HFF-Myc (cell line): ENCODE measurements at regions not wholly inside any gene's neighbourhood (a gene's known extent, or its start where the extent isn't known, plus 50 kb on each side); places are given as distances from the start of the nearest gene placed in this dataset.

Experiments
- DNase-seq: peaks from one replicate; pipeline ENCODE4 v3.0.0-alpha.2; 2011; ENCODE audit warnings: low read depth; ENCODE audit errors: extremely low read depth
- H3K4me3 ChIP-seq: replicated peaks from 2 replicates; pipeline ENCODE4 v1.5.1; 2011; ENCODE audit warnings: low read depth, mild to moderate bottlenecking, control low read depth, low read length
- TF ChIP-seq, protein P1 (sequence below): IDR thresholded peaks from 2 replicates; pipeline ENCODE4 v1.5.1; 2012; ENCODE audit warnings: mild to moderate bottlenecking, low read depth, low read length, control low read depth; ENCODE audit errors: missing control alignments

DNA sequence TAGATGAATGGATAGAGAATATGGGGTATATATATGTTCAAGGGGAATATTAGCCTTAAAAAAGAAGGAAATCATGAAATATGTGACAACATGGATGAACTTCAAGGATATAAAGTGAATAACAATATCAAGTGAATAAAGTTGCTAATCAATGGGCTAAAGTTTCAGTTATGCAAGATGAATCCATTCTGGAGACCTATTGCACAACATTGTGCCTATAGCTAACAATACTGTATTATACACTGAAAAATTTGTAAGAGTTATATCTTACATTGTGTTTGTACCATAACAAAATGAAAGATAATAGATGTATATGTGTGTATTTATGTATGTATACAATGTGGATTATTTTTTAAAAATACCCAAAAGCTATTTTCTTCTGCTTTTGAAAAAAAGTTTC is 96.3 kb upstream of the DPYD start:
- TF ChIP-seq, protein P1, sequence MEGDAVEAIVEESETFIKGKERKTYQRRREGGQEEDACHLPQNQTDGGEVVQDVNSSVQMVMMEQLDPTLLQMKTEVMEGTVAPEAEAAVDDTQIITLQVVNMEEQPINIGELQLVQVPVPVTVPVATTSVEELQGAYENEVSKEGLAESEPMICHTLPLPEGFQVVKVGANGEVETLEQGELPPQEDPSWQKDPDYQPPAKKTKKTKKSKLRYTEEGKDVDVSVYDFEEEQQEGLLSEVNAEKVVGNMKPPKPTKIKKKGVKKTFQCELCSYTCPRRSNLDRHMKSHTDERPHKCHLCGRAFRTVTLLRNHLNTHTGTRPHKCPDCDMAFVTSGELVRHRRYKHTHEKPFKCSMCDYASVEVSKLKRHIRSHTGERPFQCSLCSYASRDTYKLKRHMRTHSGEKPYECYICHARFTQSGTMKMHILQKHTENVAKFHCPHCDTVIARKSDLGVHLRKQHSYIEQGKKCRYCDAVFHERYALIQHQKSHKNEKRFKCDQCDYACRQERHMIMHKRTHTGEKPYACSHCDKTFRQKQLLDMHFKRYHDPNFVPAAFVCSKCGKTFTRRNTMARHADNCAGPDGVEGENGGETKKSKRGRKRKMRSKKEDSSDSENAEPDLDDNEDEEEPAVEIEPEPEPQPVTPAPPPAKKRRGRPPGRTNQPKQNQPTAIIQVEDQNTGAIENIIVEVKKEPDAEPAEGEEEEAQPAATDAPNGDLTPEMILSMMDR = no peak
- H3K4me3 ChIP-seq = no peak overlapping the region
- DNase-seq = no peak

DNA sequence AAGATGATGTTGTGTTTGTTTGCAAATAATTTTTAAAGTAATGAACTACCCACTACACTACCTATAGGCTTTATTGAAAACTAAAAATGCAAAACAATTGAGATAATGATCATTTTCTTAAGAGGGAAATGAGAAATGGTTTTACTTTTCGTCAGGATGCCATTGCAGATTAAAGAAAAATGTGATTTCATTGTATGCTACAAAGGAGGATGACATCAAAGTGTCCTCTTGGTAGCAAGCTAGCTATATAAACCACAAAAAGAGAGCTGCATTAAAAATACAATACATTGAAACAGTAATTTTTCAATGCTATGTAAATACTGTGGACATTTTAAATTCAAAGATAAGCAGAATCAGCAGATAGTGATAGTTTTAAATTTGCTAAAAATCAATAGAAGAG is 87.5 kb upstream of the DPYD start:
- H3K4me3 ChIP-seq = no peak overlapping the region
- TF ChIP-seq, protein P1 = no peak
- DNase-seq = no peak

DNA sequence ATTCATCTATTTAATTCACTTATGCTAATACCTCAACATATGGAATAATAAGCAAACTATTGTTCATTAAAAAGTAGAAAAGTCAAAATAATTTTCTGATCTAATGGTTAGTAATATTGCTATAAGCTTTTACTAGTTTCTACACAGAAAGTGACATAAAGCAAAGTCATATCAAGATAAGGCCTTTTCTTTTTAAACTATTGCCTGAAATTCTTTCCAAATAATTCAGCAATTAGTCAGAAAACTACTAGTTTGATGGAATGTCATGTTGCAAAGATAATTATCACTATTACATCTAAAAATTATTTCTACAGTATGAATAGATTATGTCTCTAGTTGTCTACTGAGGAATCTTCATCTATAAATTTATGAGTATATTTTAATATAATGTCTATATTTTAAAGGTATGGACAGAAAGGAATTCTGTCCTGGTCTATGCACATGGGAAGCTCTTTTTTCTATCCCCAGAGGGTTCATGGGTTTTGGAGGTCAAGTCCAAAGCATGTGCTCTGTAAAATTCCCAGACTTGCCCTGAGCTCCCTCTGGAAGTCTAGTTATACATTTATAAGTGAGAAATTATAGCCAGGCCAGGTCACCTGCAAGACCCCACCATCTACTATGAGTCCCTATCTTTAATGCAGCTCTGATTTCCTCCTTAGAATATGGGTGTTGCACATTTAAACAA is 84.6 kb upstream of the DPYD start:
- no peak overlapping the region for H3K4me3 ChIP-seq
- TF ChIP-seq, protein P1 = no peak
- DNase-seq = no peak

DNA sequence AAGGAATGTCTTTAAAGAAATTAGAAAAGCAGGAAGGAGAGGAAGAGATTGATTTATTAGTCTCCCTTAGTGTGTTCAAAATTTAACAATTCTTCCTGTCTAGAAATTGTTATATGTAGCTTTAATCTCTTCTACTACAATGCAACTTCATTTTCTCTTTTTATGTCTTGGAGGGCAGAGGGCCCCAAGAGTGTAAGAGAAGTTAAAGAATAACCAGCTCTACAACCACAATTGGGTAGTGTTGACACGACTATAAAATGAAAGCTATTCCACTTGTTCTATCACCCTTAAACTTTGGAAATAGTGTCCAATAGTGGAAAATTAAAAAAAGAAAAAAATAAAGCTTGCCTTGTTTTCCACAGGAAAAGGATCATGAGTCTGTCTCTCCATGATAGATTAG is 82.6 kb upstream of the DPYD start:
- DNase-seq = no peak
- TF ChIP-seq, protein P1 = no peak
- no peak overlapping the region for H3K4me3 ChIP-seq

DNA sequence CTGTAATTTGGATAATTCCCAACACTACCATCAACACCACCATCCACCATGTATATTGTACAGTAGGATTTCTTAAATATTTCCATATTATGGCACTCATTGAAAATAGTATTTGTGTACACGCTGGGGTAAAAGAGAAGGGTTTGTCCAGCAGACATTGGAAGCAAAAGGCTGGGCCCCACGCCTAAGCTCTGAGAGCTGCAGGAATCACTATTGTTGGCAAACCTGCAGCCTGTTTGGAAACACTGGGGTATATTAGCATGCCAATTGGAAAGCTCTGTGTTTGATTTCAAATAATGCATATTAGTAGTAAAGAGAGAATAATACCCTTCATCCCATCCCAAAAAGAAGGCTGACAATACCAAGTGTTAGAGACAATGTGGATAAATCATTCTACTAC is 81.5 kb upstream of the DPYD start:
- TF ChIP-seq, protein P1 = no peak
- H3K4me3 ChIP-seq = no peak overlapping the region
- no peak for DNase-seq

DNA sequence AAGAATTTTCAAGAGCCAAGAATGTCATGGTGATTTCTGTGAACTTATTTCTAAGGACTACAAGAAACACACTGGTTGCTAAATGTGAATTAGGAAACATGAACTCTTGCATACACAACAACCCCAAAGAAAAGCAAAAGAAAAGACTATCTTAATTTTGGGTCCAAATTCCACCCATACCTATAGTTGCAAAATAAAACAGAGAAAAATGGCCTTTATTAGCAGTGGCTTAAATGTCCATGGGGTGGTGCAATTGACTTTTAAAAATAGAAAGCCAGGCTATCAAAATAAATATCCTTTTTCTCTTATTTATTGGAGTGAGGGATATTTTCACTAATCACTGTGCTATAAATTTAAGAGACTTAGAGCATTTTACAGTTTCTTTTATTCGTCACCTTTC is 80.9 kb upstream of the DPYD start:
- no peak for DNase-seq
- TF ChIP-seq, protein P1 = peak; percentile 6
- no peak overlapping the region for H3K4me3 ChIP-seq

DNA sequence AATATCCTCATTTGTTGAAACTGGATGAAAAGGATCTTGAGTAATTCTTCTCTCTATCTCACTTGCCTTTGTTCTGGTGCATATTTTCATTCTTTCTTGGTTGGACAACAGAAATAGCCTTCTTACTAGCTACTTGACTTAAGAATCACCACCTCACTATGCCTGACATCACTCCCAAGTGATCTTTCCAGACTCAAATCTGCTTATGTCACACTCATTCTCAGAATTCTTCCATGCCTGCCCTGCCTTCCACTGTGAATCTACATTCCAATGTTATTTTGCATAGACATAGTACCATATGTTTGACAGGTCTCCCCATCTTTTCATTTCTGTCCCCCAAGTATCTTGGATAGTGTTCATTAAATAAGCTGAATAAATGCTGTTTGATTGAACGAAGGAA is 78.5 kb upstream of the DPYD start:
- TF ChIP-seq, protein P1 = no peak
- no peak for DNase-seq
- no peak overlapping the region for H3K4me3 ChIP-seq
